HepG2 (cell line): ENCODE measurements at regions not wholly inside any gene's neighbourhood (a gene's known extent, or its start where the extent isn't known, plus 50 kb on each side); places are given as distances from the start of the nearest gene placed in this dataset.

Experiments used
- ATF1 ChIP-seq: IDR thresholded peaks from 2 replicates; pipeline ENCODE4 v1.6.1; 2016; ENCODE audit warnings: mild to moderate bottlenecking, control low read depth
- BCLAF1 ChIP-seq: fragments of 450-650 bp; IDR thresholded peaks from 2 replicates; pipeline ENCODE4 v1.6.1; 2017; ENCODE audit warnings: mild to moderate bottlenecking
- CENPX ChIP-seq: sonication (generic); formaldehyde crosslinking; IDR thresholded peaks from 2 replicates; pipeline ENCODE4 v1.9.0; 2021; ENCODE audit warnings: mild to moderate bottlenecking, missing genetic modification reagents, moderate library complexity
- FIP1L1 ChIP-seq: fragments of 200-400 bp; formaldehyde crosslinking; IDR thresholded peaks from 2 replicates; pipeline ENCODE4 v1.6.1; 2018; ENCODE audit warnings: low read depth, mild to moderate bottlenecking, low read length, moderate library complexity, borderline replicate concordance; ENCODE audit not compliant: insufficient read depth
- HNF4G ChIP-seq, 2 experiments: sonication (generic) in 1 of 2; formaldehyde crosslinking in 1 of 2; IDR thresholded peaks; 2 replicates each; pipeline versions ENCODE4 v1.4.0 to v1.6.1; 2011 to 2020; ENCODE audit warnings: borderline replicate concordance in 2 of 2, low read depth in 2 of 2, mild to moderate bottlenecking in 2 of 2, low read length in 1 of 2, missing genetic modification reagents in 1 of 2, moderate library complexity in 1 of 2
- HNRNPH1 ChIP-seq: fragments of 200-400 bp; formaldehyde crosslinking; optimal IDR thresholded peaks from 2 replicates; pipeline ENCODE3; 2017; ENCODE audit warnings: mild to moderate bottlenecking, low read depth, low read length
- IRF1 ChIP-seq: sonication (generic); formaldehyde crosslinking; IDR thresholded peaks from 2 replicates; pipeline ENCODE4 v1.4.0; 2020; ENCODE audit warnings: low read depth, mild to moderate bottlenecking, missing genetic modification reagents
- IRF2 ChIP-seq: IDR thresholded peaks from 2 replicates; pipeline ENCODE4 v1.6.1; 2018; ENCODE audit warnings: missing genetic modification reagents, missing compliant biosample characterization
- KDM1A ChIP-seq: IDR thresholded peaks from 2 replicates; pipeline ENCODE4 v1.6.1; 2016; ENCODE audit warnings: missing compliant biosample characterization
- MAFF ChIP-seq: IDR thresholded peaks from 2 replicates; pipeline ENCODE4 v1.6.1; 2011; ENCODE audit warnings: low read depth, low read length, improper control_type of control experiment
- NCOR1 ChIP-seq: fragments of 200-600 bp; sonication (generic); IDR thresholded peaks from 2 replicates; pipeline ENCODE4 v1.7.0; 2017; ENCODE audit warnings: antibody characterized with exemption, low read length, borderline replicate concordance
- PHF20 ChIP-seq: sonication (generic); formaldehyde crosslinking; IDR thresholded peaks from 2 replicates; pipeline ENCODE4 v1.5.0; 2020; ENCODE audit warnings: mild to moderate bottlenecking, missing genetic modification reagents
- SMARCC2 ChIP-seq: fragments of 450-650 bp; IDR thresholded peaks from 2 replicates; pipeline ENCODE4 v1.6.1; 2017; ENCODE audit warnings: antibody characterized with exemption, mild to moderate bottlenecking
- TGIF2 ChIP-seq: IDR thresholded peaks from 2 replicates; pipeline ENCODE4 v1.6.1; 2016; ENCODE audit warnings: control low read depth, missing compliant biosample characterization
- THYN1 ChIP-seq: sonication (generic); formaldehyde crosslinking; IDR thresholded peaks from 2 replicates; pipeline ENCODE4 v1.8.1; 2023; ENCODE audit warnings: low read depth, mild to moderate bottlenecking, moderate library complexity, missing genetic modification reagents, borderline replicate concordance
- TP53 ChIP-seq: sonication (generic); formaldehyde crosslinking; conservative IDR thresholded peaks from 2 replicates; pipeline ENCODE4 v1.4.0; 2020; ENCODE audit warnings: missing genetic modification reagents
- ZFP36 ChIP-seq: fragments of 150-350 bp; IDR thresholded peaks from 2 replicates; pipeline ENCODE4 v1.6.1; 2018; ENCODE audit warnings: borderline replicate concordance, low read length, low read depth; ENCODE audit not compliant: partially characterized antibody
- ZMAT5 ChIP-seq: sonication (generic); formaldehyde crosslinking; IDR thresholded peaks from 2 replicates; pipeline ENCODE4 v1.5.0; 2020; ENCODE audit warnings: mild to moderate bottlenecking, low read depth, missing genetic modification reagents, borderline replicate concordance
- ZNF546 ChIP-seq: sonication (generic); formaldehyde crosslinking; conservative IDR thresholded peaks from 2 replicates; pipeline ENCODE4 v1.8.1; 2023; ENCODE audit warnings: mild to moderate bottlenecking, missing genetic modification reagents
- ZNF557 ChIP-seq: sonication (generic); formaldehyde crosslinking; IDR thresholded peaks from 2 replicates; pipeline ENCODE4 v1.4.0; 2020; ENCODE audit warnings: missing genetic modification reagents
- ZNF652 ChIP-seq: IDR thresholded peaks from 2 replicates; pipeline ENCODE4 v1.6.1; 2016; ENCODE audit warnings: low read depth, borderline replicate concordance
- ZNF747 ChIP-seq: sonication (generic); formaldehyde crosslinking; IDR thresholded peaks from 2 replicates; pipeline ENCODE4 v1.8.1; 2023; ENCODE audit warnings: missing genetic modification reagents, mild to moderate bottlenecking, borderline replicate concordance
- ZNF768 ChIP-seq: sonication (generic); formaldehyde crosslinking; IDR thresholded peaks from 2 replicates; pipeline ENCODE4 v1.4.0; 2020; ENCODE audit warnings: missing genetic modification reagents
- ZSCAN9 ChIP-seq: IDR thresholded peaks from 2 replicates; pipeline ENCODE4 v1.6.1; 2016; ENCODE audit warnings: borderline replicate concordance

- TF ChIP-seq BCLAF1 (no peak), ZNF768 (peak; percentile 90; the same call in 1 of the 2 replicates), ZFP36 (peak; percentile 41), ZNF546 (CRISPR knock-in tag) (no peak), ZNF557 (no peak), ZMAT5 (CRISPR knock-in tag) (no peak), HNF4G (IDR thresholded peaks at IDR 0.05; ENCODE audit: borderline replicate concordance, low read depth, low read length) (no peak), HNF4G (CRISPR knock-in tag; IDR thresholded peaks at IDR 0.05; ENCODE audit: borderline replicate concordance, low read depth) (no peak), ZSCAN9 (CRISPR knock-in tag) (no peak), ZNF652 (CRISPR knock-in tag) (peak; percentile 66; the same call in 1 of the 2 replicates), HNRNPH1 (no peak), THYN1 (CRISPR knock-in tag) (no peak), KDM1A (CRISPR knock-in tag) (peak; percentile 55), IRF1 (CRISPR knock-in tag) (no peak), MAFF (no peak), FIP1L1 (no peak), TGIF2 (CRISPR knock-in tag) (no peak), ZNF747 (CRISPR knock-in tag) (0 out of 2 replicates have a peak, but pooled peaks have one; percentile 20), SMARCC2 (no peak), CENPX (CRISPR knock-in tag) (no peak), ATF1 (no peak), IRF2 (CRISPR knock-in tag) (no peak), TP53 (CRISPR knock-in tag) (no peak), NCOR1 (no peak), PHF20 (no peak)
These were observed 229.7 kb upstream of the AGAP1 start (continued) for GRCh38 chr2:235264121-235264493.
